ENCODE measurements at regions not wholly inside any gene's neighbourhood (a gene's known extent, or its start where the extent isn't known, plus 50 kb on each side); places are given as distances from the start of the nearest gene placed in this dataset.
A peak's percentile ranks its signal among the peaks of the same experiment; 100 is the strongest.

- Histone ChIP-seq H3K27me3 (no peaks in the 10 kb centered on the region), H3K4me1 (no peaks in the 10 kb centered on the region), H3K9me3 (no peaks in the 10 kb centered on the region), H3K36me3 (no peaks in the 10 kb centered on the region), H3K27ac (no peak overlapping the region), H3K4me3 (no peak overlapping the region)
- intact Hi-C loops (cut with DNase I) = no loop called here
- TF ChIP-seq CTCF (IDR thresholded peaks at IDR 0.05) = no peak
- DNase-seq (peak; percentile 31), ATAC-seq (peak; percentile 22)
These were observed 114.6 kb downstream of the C5orf15 start for GRCh38 chr5:133853646-133854365.

- Histone ChIP-seq H3K4me1 (no peaks in the 10 kb centered on the region), H3K36me3 (no peaks in the 10 kb centered on the region), H3K27ac (no peak overlapping the region), H3K4me3 (no peak overlapping the region), H3K27me3 (no peaks in the 10 kb centered on the region), H3K9me3 (no peaks in the 10 kb centered on the region)
- no peak for TF ChIP-seq CTCF (IDR thresholded peaks at IDR 0.05)
- intact Hi-C loops (cut with DNase I) = no loop called here
- DNase-seq (no peak), ATAC-seq (no peak)
These were observed 116.9 kb downstream of the C5orf15 start for GRCh38 chr5:133851521-133851920.

- intact Hi-C loops (cut with DNase I) = no loop called here
- DNase-seq = no peak
- no peak overlapping the region for H3K27ac ChIP-seq
- H3K36me3 ChIP-seq = no peaks in the 10 kb centered on the region
- H3K4me3 ChIP-seq = no peak overlapping the region
- TF ChIP-seq CTCF (IDR thresholded peaks at IDR 0.05) = no peak
- H3K4me1 ChIP-seq = no peaks in the 10 kb centered on the region
- H3K9me3 ChIP-seq = no peaks in the 10 kb centered on the region
- H3K27me3 ChIP-seq = no peaks in the 10 kb centered on the region
- no peak for ATAC-seq
These were observed 117.6 kb downstream of the C5orf15 start for GRCh38 chr5:133850811-133851210.

- H3K27me3 ChIP-seq = no peaks in the 10 kb centered on the region
- H3K4me3 ChIP-seq = no peak overlapping the region
- ATAC-seq = no peak
- intact Hi-C loops (cut with DNase I) = no loop called here
- H3K36me3 ChIP-seq = no peaks in the 10 kb centered on the region
- no peaks in the 10 kb centered on the region for H3K4me1 ChIP-seq
- TF ChIP-seq CTCF (IDR thresholded peaks at IDR 0.05) = no peak
- H3K27ac ChIP-seq = no peak overlapping the region
- no peaks in the 10 kb centered on the region for H3K9me3 ChIP-seq
- DNase-seq = no peak
These were observed 119.3 kb downstream of the C5orf15 start for GRCh38 chr5:133849116-133849515.

- Histone ChIP-seq H3K27ac (no peak overlapping the region), H3K9me3 (no peaks in the 10 kb centered on the region), H3K27me3 (no peaks in the 10 kb centered on the region), H3K36me3 (no peaks in the 10 kb centered on the region), H3K4me3 (no peak overlapping the region), H3K4me1 (no peaks in the 10 kb centered on the region)
- TF ChIP-seq CTCF (IDR thresholded peaks at IDR 0.05) = no peak
- DNase-seq (peak; percentile 39), ATAC-seq (peak; percentile 67)
- intact Hi-C loops (cut with DNase I) = no loop called here
These were observed 120.0 kb downstream of the C5orf15 start for GRCh38 chr5:133848341-133848811.

All from upper lobe of right lung (tissue), 1 donor.